ENCODE measurements at regions not wholly inside any gene's neighbourhood (a gene's known extent, or its start where the extent isn't known, plus 50 kb on each side); places are given as distances from the start of the nearest gene placed in this dataset.

DNA sequence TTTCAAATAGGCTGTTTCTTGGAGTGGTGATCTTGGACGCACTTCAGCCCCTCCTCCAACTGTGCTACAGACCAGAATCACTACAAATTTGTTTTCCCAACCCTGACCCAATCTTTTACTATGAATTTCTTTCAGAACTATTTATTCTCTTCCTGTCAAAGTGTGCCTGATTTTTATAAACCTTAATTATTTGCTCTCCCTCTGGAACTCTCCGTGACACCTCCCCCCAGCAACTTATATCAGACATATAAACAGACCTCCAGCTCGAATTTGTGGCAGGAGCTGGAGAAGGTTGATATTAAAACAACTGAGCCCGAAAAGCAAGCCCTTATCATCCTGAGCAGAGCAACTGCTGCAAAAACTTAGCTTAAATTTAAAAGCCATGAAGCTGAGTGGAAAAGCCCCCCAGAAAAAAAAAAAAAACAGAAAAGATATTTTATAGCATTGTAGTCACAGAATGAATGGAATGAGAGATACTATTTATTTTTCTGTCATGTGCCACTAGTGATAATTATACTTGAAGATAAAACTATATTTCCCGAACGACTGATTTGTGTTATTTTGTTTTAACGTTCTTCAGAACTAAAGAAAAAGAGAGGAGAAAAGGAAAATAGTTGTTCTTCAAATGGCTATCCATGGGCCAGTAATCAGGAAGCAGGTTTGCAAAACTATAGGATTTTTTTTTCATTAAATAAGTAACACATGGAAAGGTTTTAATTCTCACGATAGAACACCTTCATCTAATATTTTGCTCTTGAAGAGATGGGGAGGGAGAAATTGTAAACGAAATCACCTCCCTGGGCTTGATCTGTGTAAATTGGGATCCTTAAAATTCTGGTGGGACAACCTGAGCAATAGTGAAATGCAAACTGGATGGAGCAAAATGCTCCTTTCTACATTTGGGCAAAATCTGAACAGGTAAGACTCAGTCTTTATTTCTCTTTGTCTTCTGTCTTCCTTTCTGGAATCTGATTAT is 80.8 kb downstream of the NR2F2 start:
- Histone ChIP-seq H3K9me3 (replicated peaks in 1 of 2; ENCODE audit: control insufficient read depth in 2 of 2, insufficient read depth in 1 of 2, low read depth in 1 of 2, low read length in 2 of 2) (peaks cover 0 to 4% of the 10 kb centered on the region in 2 donors), H2BK5ac (ENCODE audit: low read length) (no peak overlapping the region), H3K27ac (replicated peaks; ENCODE audit: low read length) (no peak overlapping the region), H3K9ac (ENCODE audit: low read depth, low read length, poor library complexity) (no peak overlapping the region), H2BK120ac (ENCODE audit: low read depth, low read length) (no peak overlapping the region), H3K4me2 (ENCODE audit: insufficient read depth, low read length, poor library complexity, severe bottlenecking) (no peak overlapping the region), H3K23ac (ENCODE audit: low read depth, low read length, poor library complexity) (no peak overlapping the region), H2AFZ (ENCODE audit: low read length) (no peak overlapping the region), H2BK12ac (ENCODE audit: low read length) (no peak overlapping the region), H4K8ac (ENCODE audit: low read depth, low read length) (no peak overlapping the region), H2AK5ac (ENCODE audit: low read depth, low read length) (no peak overlapping the region), H3K36me3 (replicated peaks in 1 of 2; ENCODE audit: control insufficient read depth in 2 of 2, insufficient read depth in 2 of 2, low read length in 2 of 2) (no peaks in the 10 kb centered on the region), H3K14ac (ENCODE audit: low read length) (no peak overlapping the region), H3K27me3 (ENCODE audit: control insufficient read depth in 3 of 3, insufficient read depth in 3 of 3, low read depth in 1 of 3, low read length in 3 of 3) (peaks cover 31 to 100% (median 78%) of the 10 kb centered on the region in 3 experiments), H3K4me1 (ENCODE audit: control insufficient read depth in 2 of 2, insufficient read depth in 1 of 2, low read depth in 1 of 2, low read length in 2 of 2) (peaks cover 12 to 14% of the 10 kb centered on the region in 2 donors), H3K18ac (ENCODE audit: low read length) (no peak overlapping the region), H3K4ac (ENCODE audit: low read length) (no peak overlapping the region), H3K79me1 (ENCODE audit: low read depth, low read length) (no peaks in the 10 kb centered on the region), H4K91ac (ENCODE audit: low read depth, low read length, poor library complexity) (no peak overlapping the region), H3K4me3 (ENCODE audit: low read length in 2 of 2) (no peak overlapping the region), H2BK15ac (ENCODE audit: low read length) (no peak overlapping the region)
- DNase-seq (ENCODE audit: low spot score), result no peak
- no CpG with 5 or more reads among the region's 9 CpGs for WGBS, 2 donors (ENCODE audit: extremely low coverage in 2 of 2, insufficient read length in 2 of 2, insufficient replicate concordance in 1 of 2)

GRCh38 chr15:96412045-96412905 is 81.8 kb downstream of the NR2F2 start:
- no peak overlapping the region for H4K8ac ChIP-seq (ENCODE audit: low read depth, low read length)
- peaks cover 0 to 4% of the 10 kb centered on the region in 2 donors for H3K9me3 ChIP-seq (replicated peaks in 1 of 2; ENCODE audit: control insufficient read depth in 2 of 2, insufficient read depth in 1 of 2, low read depth in 1 of 2, low read length in 2 of 2)
- no peak overlapping the region for H2AK5ac ChIP-seq (ENCODE audit: low read depth, low read length)
- H3K27me3 ChIP-seq (ENCODE audit: control insufficient read depth in 3 of 3, insufficient read depth in 3 of 3, low read depth in 1 of 3, low read length in 3 of 3), result peaks cover 40 to 100% (median 84%) of the 10 kb centered on the region in 3 experiments
- no peak overlapping the region for H3K4ac ChIP-seq (ENCODE audit: low read length)
- H3K23ac ChIP-seq (ENCODE audit: low read depth, low read length, poor library complexity), result no peak overlapping the region
- H3K27ac ChIP-seq (replicated peaks; ENCODE audit: low read length), result no peak overlapping the region
- H3K4me2 ChIP-seq (ENCODE audit: insufficient read depth, low read length, poor library complexity, severe bottlenecking), result no peak overlapping the region
- H2BK15ac ChIP-seq (ENCODE audit: low read length), result no peak overlapping the region
- H2BK120ac ChIP-seq (ENCODE audit: low read depth, low read length), result no peak overlapping the region
- H3K4me1 ChIP-seq (ENCODE audit: control insufficient read depth in 2 of 2, insufficient read depth in 1 of 2, low read depth in 1 of 2, low read length in 2 of 2), result peaks cover 9 to 18% of the 10 kb centered on the region in 2 donors
- no peak overlapping the region for H3K18ac ChIP-seq (ENCODE audit: low read length)
- H2AFZ ChIP-seq (ENCODE audit: low read length), result no peak overlapping the region
- H3K9ac ChIP-seq (ENCODE audit: low read depth, low read length, poor library complexity), result no peak overlapping the region
- no peak for DNase-seq (ENCODE audit: low spot score)
- no peak overlapping the region for H2BK5ac ChIP-seq (ENCODE audit: low read length)
- H4K91ac ChIP-seq (ENCODE audit: low read depth, low read length, poor library complexity), result no peak overlapping the region
- no peaks in the 10 kb centered on the region for H3K79me1 ChIP-seq (ENCODE audit: low read depth, low read length)
- H3K14ac ChIP-seq (ENCODE audit: low read length), result no peak overlapping the region
- no peak overlapping the region for H2BK12ac ChIP-seq (ENCODE audit: low read length)
- H3K4me3 ChIP-seq (ENCODE audit: low read length in 2 of 2), result no peak overlapping the region
- H3K36me3 ChIP-seq (replicated peaks in 1 of 2; ENCODE audit: control insufficient read depth in 2 of 2, insufficient read depth in 2 of 2, low read length in 2 of 2), result no peaks in the 10 kb centered on the region
- WGBS, 2 donors (ENCODE audit: extremely low coverage in 2 of 2, insufficient read length in 2 of 2, insufficient replicate concordance in 1 of 2), result no CpG with 5 or more reads among the region's 6 CpGs

- H3K4me1 ChIP-seq (ENCODE audit: control insufficient read depth in 2 of 2, insufficient read depth in 1 of 2, low read depth in 1 of 2, low read length in 2 of 2), result peaks cover 9 to 18% of the 10 kb centered on the region in 2 donors
Observed at GRCh38 chr15:96412906-96413231, 82.4 kb downstream of the NR2F2 start.

DNA sequence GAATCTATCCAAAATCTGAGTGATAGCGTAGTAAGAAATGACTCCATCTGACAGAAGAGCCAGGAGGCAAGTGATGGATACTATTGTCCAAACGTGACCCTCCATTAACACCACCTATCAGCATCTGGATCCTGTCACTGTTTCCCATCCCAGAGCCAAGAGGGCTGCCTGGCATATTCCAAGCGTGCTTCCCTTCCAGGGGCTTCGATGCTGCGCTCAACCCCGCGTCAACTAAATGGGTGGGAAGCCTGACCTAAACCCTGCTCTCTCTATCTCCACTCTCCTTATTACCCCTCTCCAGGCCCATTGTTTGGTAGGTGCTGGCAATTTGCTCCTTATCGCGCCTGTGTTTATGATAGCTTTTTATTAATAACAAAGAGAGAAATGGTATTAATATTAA is 83.2 kb downstream of the NR2F2 start:
- Histone ChIP-seq H3K9ac (ENCODE audit: low read depth, low read length, poor library complexity) (no peak overlapping the region), H3K4me1 (ENCODE audit: control insufficient read depth in 2 of 2, insufficient read depth in 1 of 2, low read depth in 1 of 2, low read length in 2 of 2) (peaks cover 8 to 18% of the 10 kb centered on the region in 2 donors), H2BK120ac (ENCODE audit: low read depth, low read length) (no peak overlapping the region), H4K8ac (ENCODE audit: low read depth, low read length) (no peak overlapping the region), H3K23ac (ENCODE audit: low read depth, low read length, poor library complexity) (no peak overlapping the region), H2AFZ (ENCODE audit: low read length) (no peak overlapping the region), H3K18ac (ENCODE audit: low read length) (no peak overlapping the region), H2BK15ac (ENCODE audit: low read length) (no peak overlapping the region), H3K79me1 (ENCODE audit: low read depth, low read length) (no peaks in the 10 kb centered on the region), H2AK5ac (ENCODE audit: low read depth, low read length) (no peak overlapping the region), H3K14ac (ENCODE audit: low read length) (no peak overlapping the region), H3K4ac (ENCODE audit: low read length) (no peak overlapping the region), H2BK5ac (ENCODE audit: low read length) (no peak overlapping the region), H3K9me3 (replicated peaks in 1 of 2; ENCODE audit: control insufficient read depth in 2 of 2, insufficient read depth in 1 of 2, low read depth in 1 of 2, low read length in 2 of 2) (peaks cover 0 to 2% of the 10 kb centered on the region in 2 donors), H4K91ac (ENCODE audit: low read depth, low read length, poor library complexity) (no peak overlapping the region), H3K27ac (replicated peaks; ENCODE audit: low read length) (no peak overlapping the region), H3K36me3 (replicated peaks in 1 of 2; ENCODE audit: control insufficient read depth in 2 of 2, insufficient read depth in 2 of 2, low read length in 2 of 2) (no peaks in the 10 kb centered on the region), H3K4me2 (ENCODE audit: insufficient read depth, low read length, poor library complexity, severe bottlenecking) (no peak overlapping the region), H2BK12ac (ENCODE audit: low read length) (no peak overlapping the region), H3K4me3 (ENCODE audit: low read length in 2 of 2) (no peak overlapping the region), H3K27me3 (ENCODE audit: control insufficient read depth in 3 of 3, insufficient read depth in 3 of 3, low read depth in 1 of 3, low read length in 3 of 3) (peaks cover 36 to 100% (median 86%) of the 10 kb centered on the region in 3 experiments)
- DNase-seq (ENCODE audit: low spot score), result no peak
- WGBS, 2 donors (ENCODE audit: extremely low coverage in 2 of 2, insufficient read length in 2 of 2, insufficient replicate concordance in 1 of 2), result no CpG with 5 or more reads among the region's 9 CpGs

More at GRCh38 chr15:96412906-96413231, 82.4 kb downstream of the NR2F2 start:
- H3K4me3 ChIP-seq (ENCODE audit: low read length in 2 of 2), result no peak overlapping the region
- H2BK5ac ChIP-seq (ENCODE audit: low read length), result no peak overlapping the region
- H2BK120ac ChIP-seq (ENCODE audit: low read depth, low read length), result no peak overlapping the region
- H3K79me1 ChIP-seq (ENCODE audit: low read depth, low read length), result no peaks in the 10 kb centered on the region
- no peak overlapping the region for H3K4ac ChIP-seq (ENCODE audit: low read length)
- H2BK15ac ChIP-seq (ENCODE audit: low read length), result no peak overlapping the region
- no peak overlapping the region for H4K91ac ChIP-seq (ENCODE audit: low read depth, low read length, poor library complexity)
- H3K27ac ChIP-seq (replicated peaks; ENCODE audit: low read length), result no peak overlapping the region
- no peak overlapping the region for H3K9ac ChIP-seq (ENCODE audit: low read depth, low read length, poor library complexity)
- no peak overlapping the region for H3K23ac ChIP-seq (ENCODE audit: low read depth, low read length, poor library complexity)
- H3K27me3 ChIP-seq (ENCODE audit: control insufficient read depth in 3 of 3, insufficient read depth in 3 of 3, low read depth in 1 of 3, low read length in 3 of 3), result peaks cover 41 to 100% (median 87%) of the 10 kb centered on the region in 3 experiments
- no peak overlapping the region for H4K8ac ChIP-seq (ENCODE audit: low read depth, low read length)
- WGBS, 2 donors (ENCODE audit: extremely low coverage in 2 of 2, insufficient read length in 2 of 2, insufficient replicate concordance in 1 of 2), result no CpG with 5 or more reads among the region's 1 CpG
- H3K4me2 ChIP-seq (ENCODE audit: insufficient read depth, low read length, poor library complexity, severe bottlenecking), result no peak overlapping the region
- no peak overlapping the region for H2AFZ ChIP-seq (ENCODE audit: low read length)
- H2BK12ac ChIP-seq (ENCODE audit: low read length), result no peak overlapping the region
- H2AK5ac ChIP-seq (ENCODE audit: low read depth, low read length), result no peak overlapping the region
- peaks cover 0 to 4% of the 10 kb centered on the region in 2 donors for H3K9me3 ChIP-seq (replicated peaks in 1 of 2; ENCODE audit: control insufficient read depth in 2 of 2, insufficient read depth in 1 of 2, low read depth in 1 of 2, low read length in 2 of 2)
- no peak for DNase-seq (ENCODE audit: low spot score)
- no peak overlapping the region for H3K14ac ChIP-seq (ENCODE audit: low read length)
- H3K18ac ChIP-seq (ENCODE audit: low read length), result no peak overlapping the region
- H3K36me3 ChIP-seq (replicated peaks in 1 of 2; ENCODE audit: control insufficient read depth in 2 of 2, insufficient read depth in 2 of 2, low read length in 2 of 2), result no peaks in the 10 kb centered on the region
